ENCODE measurements at regions not wholly inside any gene's neighbourhood (a gene's known extent, or its start where the extent isn't known, plus 50 kb on each side); places are given as distances from the start of the nearest gene placed in this dataset.

DNA sequence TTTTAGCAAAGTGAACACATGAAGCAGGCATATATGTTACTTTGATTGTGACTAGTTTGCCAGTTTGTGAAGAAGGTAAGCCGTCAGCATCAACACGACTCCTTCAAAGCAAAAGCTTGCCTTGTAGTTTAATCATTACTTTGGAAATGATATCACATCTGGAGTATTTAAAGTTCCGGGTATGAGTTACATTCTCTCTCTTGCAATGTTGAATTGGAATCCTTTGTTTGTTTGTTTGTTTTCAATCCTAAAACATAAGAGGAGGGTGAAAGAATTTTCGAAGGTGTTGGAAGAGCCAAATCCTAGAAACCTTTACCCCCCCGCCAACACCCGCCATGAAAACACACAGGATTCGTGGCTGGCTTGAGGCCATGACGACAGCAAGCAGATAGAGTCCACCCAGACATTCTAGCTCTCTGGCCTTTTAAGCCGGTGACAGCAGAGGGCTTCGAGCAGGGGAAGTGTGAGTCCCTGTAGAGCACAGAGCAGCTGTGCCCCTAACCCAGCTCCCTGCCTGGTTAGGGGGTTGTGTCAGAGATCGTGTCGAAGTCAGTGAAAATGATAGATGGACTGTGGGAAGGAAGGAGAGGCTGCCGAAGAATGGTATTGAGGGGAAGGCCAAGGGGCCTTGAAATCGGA is 103.8 kb upstream of the SMIM21 start:
- CTCF ChIA-PET (ENCODE audit: partially characterized antibody) = interaction anchor here (1.7 kb wide), 1 partner anchor 9 kb away, joined by 4 read pairs; no protein-coding TSS in a partner anchor
- Histone ChIP-seq H3K27me3 (ENCODE audit: insufficient read depth, low read length) (no peaks in the 10 kb centered on the region), H3K4me3 (ENCODE audit: low read length in 2 of 2) (no peak overlapping the region), H3K27ac (ENCODE audit: low read depth, low read length) (no peak overlapping the region), H3K4me1 (ENCODE audit: insufficient read depth, low read length) (no peaks in the 10 kb centered on the region), H3K9me3 (ENCODE audit: control insufficient read depth in 1 of 2, low read length in 2 of 2) (no peaks in the 10 kb centered on the region), H3K36me3 (ENCODE audit: insufficient read depth, low read length) (no peaks in the 10 kb centered on the region)
- no peak overlapping the region for H3K27ac Mint-ChIP-seq
- peaks cover 8 to 10% of the 10 kb centered on the region in 2 donors for H3K27me3 Mint-ChIP-seq
- peaks cover 0 to 2% (median 0%) of the 10 kb centered on the region in 8 donors for H3K9me3 Mint-ChIP-seq
- no peaks in the 10 kb centered on the region for H3K4me1 Mint-ChIP-seq
- POLR2A ChIA-PET (ENCODE audit: partially characterized antibody) = no interaction called here
- intact Hi-C loops (cut with micrococcal nuclease) = no loop called here
- no peak for DNase-seq
- no peak overlapping the region for H3K4me3 Mint-ChIP-seq
- H3K36me3 Mint-ChIP-seq = no peaks in the 10 kb centered on the region

GRCh38 chr18:75530566-75531211 is 103.2 kb upstream of the SMIM21 start:
- H3K9me3 Mint-ChIP-seq = peaks cover 0 to 2% (median 0%) of the 10 kb centered on the region in 8 donors
- H3K36me3 Mint-ChIP-seq = no peaks in the 10 kb centered on the region
- no peak overlapping the region for H3K4me3 Mint-ChIP-seq
- H3K27ac Mint-ChIP-seq = no peak overlapping the region
- ChIA-PET CTCF (ENCODE audit: partially characterized antibody) (interaction anchor here (1.7 kb wide), 1 partner anchor 10 kb away, joined by 4 read pairs; no protein-coding TSS in a partner anchor), POLR2A (ENCODE audit: partially characterized antibody) (no interaction called here)
- peaks cover 8% of the 10 kb centered on the region in 2 donors for H3K27me3 Mint-ChIP-seq
- H3K4me1 Mint-ChIP-seq = no peaks in the 10 kb centered on the region
- H3K27ac ChIP-seq (ENCODE audit: low read depth, low read length) = no peak overlapping the region
- DNase-seq = no peak
- intact Hi-C loops (cut with micrococcal nuclease) = no loop called here
- no peak overlapping the region for H3K4me3 ChIP-seq (ENCODE audit: low read length in 2 of 2)
- no peaks in the 10 kb centered on the region for H3K9me3 ChIP-seq (ENCODE audit: control insufficient read depth in 1 of 2, low read length in 2 of 2)
- H3K4me1 ChIP-seq (ENCODE audit: insufficient read depth, low read length) = no peaks in the 10 kb centered on the region
- no peaks in the 10 kb centered on the region for H3K27me3 ChIP-seq (ENCODE audit: insufficient read depth, low read length)
- no peaks in the 10 kb centered on the region for H3K36me3 ChIP-seq (ENCODE audit: insufficient read depth, low read length)

GRCh38 chr18:75530118-75530517 is 102.6 kb upstream of the SMIM21 start:
- no peaks in the 10 kb centered on the region for H3K4me1 Mint-ChIP-seq
- intact Hi-C loops (cut with micrococcal nuclease) = no loop called here
- H3K36me3 Mint-ChIP-seq = no peaks in the 10 kb centered on the region
- H3K9me3 Mint-ChIP-seq = peaks cover 0 to 2% (median 0%) of the 10 kb centered on the region in 8 donors
- Histone ChIP-seq H3K4me3 (ENCODE audit: low read length in 2 of 2) (no peak overlapping the region), H3K27ac (ENCODE audit: low read depth, low read length) (no peak overlapping the region), H3K9me3 (ENCODE audit: control insufficient read depth in 1 of 2, low read length in 2 of 2) (no peaks in the 10 kb centered on the region), H3K36me3 (ENCODE audit: insufficient read depth, low read length) (no peaks in the 10 kb centered on the region), H3K4me1 (ENCODE audit: insufficient read depth, low read length) (no peaks in the 10 kb centered on the region), H3K27me3 (ENCODE audit: insufficient read depth, low read length) (no peaks in the 10 kb centered on the region)
- peaks cover 8% of the 10 kb centered on the region in 2 donors for H3K27me3 Mint-ChIP-seq
- ChIA-PET CTCF (ENCODE audit: partially characterized antibody) (no interaction called here), POLR2A (ENCODE audit: partially characterized antibody) (no interaction called here)
- H3K27ac Mint-ChIP-seq = no peak overlapping the region
- H3K4me3 Mint-ChIP-seq = no peak overlapping the region
- DNase-seq = no peak

- Histone ChIP-seq H3K36me3 (ENCODE audit: insufficient read depth, low read length) (no peaks in the 10 kb centered on the region), H3K4me3 (ENCODE audit: low read length in 2 of 2) (no peak overlapping the region), H3K9me3 (ENCODE audit: control insufficient read depth in 1 of 2, low read length in 2 of 2) (no peaks in the 10 kb centered on the region), H3K27me3 (ENCODE audit: insufficient read depth, low read length) (no peaks in the 10 kb centered on the region), H3K27ac (ENCODE audit: low read depth, low read length) (no peak overlapping the region), H3K4me1 (ENCODE audit: insufficient read depth, low read length) (no peaks in the 10 kb centered on the region)
- Mint-ChIP-seq H3K4me3 (no peak overlapping the region), H3K27me3 (peaks cover 8% of the 10 kb centered on the region in 2 donors), H3K9me3 (peaks cover 0 to 2% (median 0%) of the 10 kb centered on the region in 8 donors), H3K27ac (no peak overlapping the region), H3K36me3 (no peaks in the 10 kb centered on the region), H3K4me1 (no peaks in the 10 kb centered on the region)
- CTCF ChIA-PET (ENCODE audit: partially characterized antibody) = no interaction called here
- POLR2A ChIA-PET (ENCODE audit: partially characterized antibody) = no interaction called here
- DNase-seq = no peak
- intact Hi-C loops (cut with micrococcal nuclease) = no loop called here
Measured at GRCh38 chr18:75529394-75529793, 101.9 kb upstream of the SMIM21 start.

- no peak overlapping the region for H3K27ac Mint-ChIP-seq
- H3K4me3 Mint-ChIP-seq = no peak overlapping the region
- POLR2A ChIA-PET (ENCODE audit: partially characterized antibody) = no interaction called here
- intact Hi-C loops (cut with micrococcal nuclease) = no loop called here
- Histone ChIP-seq H3K9me3 (ENCODE audit: control insufficient read depth in 1 of 2, low read length in 2 of 2) (no peaks in the 10 kb centered on the region), H3K27me3 (ENCODE audit: insufficient read depth, low read length) (no peaks in the 10 kb centered on the region), H3K4me1 (ENCODE audit: insufficient read depth, low read length) (no peaks in the 10 kb centered on the region), H3K27ac (ENCODE audit: low read depth, low read length) (no peak overlapping the region), H3K36me3 (ENCODE audit: insufficient read depth, low read length) (no peaks in the 10 kb centered on the region), H3K4me3 (ENCODE audit: low read length in 2 of 2) (no peak overlapping the region)
- H3K27me3 Mint-ChIP-seq = peaks cover 8% of the 10 kb centered on the region in 2 donors
- H3K9me3 Mint-ChIP-seq = peaks cover 0 to 2% (median 0%) of the 10 kb centered on the region in 8 donors
- CTCF ChIA-PET (ENCODE audit: partially characterized antibody) = no interaction called here
- no peaks in the 10 kb centered on the region for H3K36me3 Mint-ChIP-seq
- no peak for DNase-seq
- no peaks in the 10 kb centered on the region for H3K4me1 Mint-ChIP-seq
Measured at GRCh38 chr18:75527848-75528685, 100.6 kb upstream of the SMIM21 start.

- intact Hi-C loops (cut with micrococcal nuclease) = no loop called here
- Mint-ChIP-seq H3K36me3 (no peaks in the 10 kb centered on the region), H3K27ac (no peak overlapping the region), H3K4me1 (no peaks in the 10 kb centered on the region), H3K27me3 (peaks cover 8% of the 10 kb centered on the region in 2 donors), H3K4me3 (no peak overlapping the region), H3K9me3 (peaks cover 0 to 2% (median 0%) of the 10 kb centered on the region in 8 donors)
- H3K27me3 ChIP-seq (ENCODE audit: insufficient read depth, low read length) = no peaks in the 10 kb centered on the region
- no peaks in the 10 kb centered on the region for H3K4me1 ChIP-seq (ENCODE audit: insufficient read depth, low read length)
- POLR2A ChIA-PET (ENCODE audit: partially characterized antibody) = no interaction called here
- H3K4me3 ChIP-seq (ENCODE audit: low read length in 2 of 2) = no peak overlapping the region
- no peaks in the 10 kb centered on the region for H3K36me3 ChIP-seq (ENCODE audit: insufficient read depth, low read length)
- no peak overlapping the region for H3K27ac ChIP-seq (ENCODE audit: low read depth, low read length)
- CTCF ChIA-PET (ENCODE audit: partially characterized antibody) = no interaction called here
- DNase-seq = no peak
- no peaks in the 10 kb centered on the region for H3K9me3 ChIP-seq (ENCODE audit: control insufficient read depth in 1 of 2, low read length in 2 of 2)
Measured at GRCh38 chr18:75526038-75526437, 98.5 kb upstream of the SMIM21 start.

GRCh38 chr18:75525331-75525730 is 97.8 kb upstream of the SMIM21 start:
- DNase-seq = no peak
- Histone ChIP-seq H3K4me3 (ENCODE audit: low read length in 2 of 2) (no peak overlapping the region), H3K9me3 (ENCODE audit: control insufficient read depth in 1 of 2, low read length in 2 of 2) (no peaks in the 10 kb centered on the region), H3K27ac (ENCODE audit: low read depth, low read length) (no peak overlapping the region), H3K36me3 (ENCODE audit: insufficient read depth, low read length) (no peaks in the 10 kb centered on the region), H3K4me1 (ENCODE audit: insufficient read depth, low read length) (no peaks in the 10 kb centered on the region), H3K27me3 (ENCODE audit: insufficient read depth, low read length) (no peaks in the 10 kb centered on the region)
- POLR2A ChIA-PET (ENCODE audit: partially characterized antibody) = no interaction called here
- Mint-ChIP-seq H3K27ac (no peak overlapping the region), H3K4me3 (no peak overlapping the region), H3K4me1 (no peaks in the 10 kb centered on the region), H3K36me3 (no peaks in the 10 kb centered on the region), H3K9me3 (no peaks in the 10 kb centered on the region), H3K27me3 (peaks cover 5 to 8% of the 10 kb centered on the region in 2 donors)
- intact Hi-C loops (cut with micrococcal nuclease) = no loop called here
- CTCF ChIA-PET (ENCODE audit: partially characterized antibody) = no interaction called here
